Activated naive CD8-positive, alpha-beta T cell treated with anti-CD3 and anti-CD28 coated beads, Interleukin-2, amount 50 U/mL, for 24 hours (primary cell): ENCODE measurements at regions not wholly inside any gene's neighbourhood (a gene's known extent, or its start where the extent isn't known, plus 50 kb on each side); places are given as distances from the start of the nearest gene placed in this dataset.
A peak's percentile ranks its signal among the peaks of the same experiment; 100 is the strongest.

Experiments
- ATAC-seq: fragments of 150-1000 bp; cut with Tn5 transposase; one replicate; pipeline ENCODE4 v1.10.0; 2021
- DNase-seq: peaks from one replicate; pipeline ENCODE4 v3.0.0; 2021
- H3K27ac Mint-ChIP-seq: one replicate; pipeline ENCODE4 v1.8.0; 2021; ENCODE audit warnings: mild to moderate bottlenecking, mixed read lengths
- H3K27me3 Mint-ChIP-seq: one replicate; pipeline ENCODE4 v1.8.0; 2021; ENCODE audit warnings: mixed read lengths
- H3K36me3 Mint-ChIP-seq: one replicate; pipeline ENCODE4 v1.8.0; 2021; ENCODE audit warnings: low read depth, mixed read lengths
- H3K4me1 Mint-ChIP-seq: one replicate; pipeline ENCODE4 v1.8.0; 2021; ENCODE audit warnings: mixed read lengths
- H3K4me3 Mint-ChIP-seq: one replicate; pipeline ENCODE4 v1.8.0; 2021; ENCODE audit warnings: mild to moderate bottlenecking, moderate library complexity, mixed read lengths
- H3K9me3 Mint-ChIP-seq: one replicate; pipeline ENCODE4 v1.8.0; 2021; ENCODE audit warnings: mixed read lengths

DNA sequence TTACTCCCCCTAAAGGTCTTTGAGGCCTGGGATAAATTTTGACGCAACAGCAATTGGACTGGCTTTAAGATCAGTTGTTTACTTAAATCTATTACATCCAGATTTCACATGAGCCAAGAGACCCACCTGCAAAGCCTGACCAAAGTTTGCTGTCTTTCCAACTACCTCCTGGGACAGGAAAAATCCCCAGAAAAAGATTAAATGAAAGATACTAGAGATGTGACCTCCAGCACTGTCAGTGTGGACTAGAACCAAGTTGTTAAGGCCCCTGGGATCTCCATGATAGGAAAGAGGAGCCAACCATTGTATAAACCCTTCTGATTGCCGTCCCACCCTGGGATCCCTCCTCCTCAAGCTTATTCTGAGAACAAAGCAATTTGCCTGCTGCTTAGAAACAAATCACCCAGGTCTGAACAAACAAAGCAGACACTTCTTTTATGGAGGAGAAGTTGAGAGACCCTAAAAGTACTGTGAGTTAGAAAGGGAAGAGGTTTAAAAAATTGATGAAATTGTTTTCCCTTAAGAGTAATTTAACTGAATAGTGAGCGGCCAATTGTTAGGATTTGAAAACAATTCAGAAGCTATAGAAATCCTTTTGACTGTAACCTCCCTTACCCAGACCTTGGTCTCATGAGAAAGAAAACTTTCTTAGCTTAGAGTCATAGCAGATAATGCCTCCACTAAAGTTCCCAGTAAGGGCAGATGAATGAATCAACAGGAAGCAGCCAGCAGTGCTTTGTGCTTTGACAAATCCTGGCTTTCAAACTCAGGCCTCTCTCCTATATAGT lies 255.2 kb downstream of the TMEM167A start:
- no peak overlapping the region for H3K27ac Mint-ChIP-seq
- no peak for ATAC-seq
- H3K27me3 Mint-ChIP-seq = no peaks in the 10 kb centered on the region
- H3K4me3 Mint-ChIP-seq = no peak overlapping the region
- peaks cover 16% of the 10 kb centered on the region for H3K4me1 Mint-ChIP-seq
- H3K9me3 Mint-ChIP-seq = no peaks in the 10 kb centered on the region
- H3K36me3 Mint-ChIP-seq = no peaks in the 10 kb centered on the region
- DNase-seq = no peak

GRCh38 chr5:82820961-82821845 lies 256.0 kb downstream of the TMEM167A start:
- H3K27me3 Mint-ChIP-seq = no peaks in the 10 kb centered on the region
- H3K36me3 Mint-ChIP-seq = no peaks in the 10 kb centered on the region
- DNase-seq (no peak), ATAC-seq (no peak)
- H3K4me1 Mint-ChIP-seq = peaks cover 16% of the 10 kb centered on the region
- peak overlapping the region; percentile 12 for H3K27ac Mint-ChIP-seq
- no peaks in the 10 kb centered on the region for H3K9me3 Mint-ChIP-seq
- no peak overlapping the region for H3K4me3 Mint-ChIP-seq

- Mint-ChIP-seq H3K36me3 (no peaks in the 10 kb centered on the region), H3K4me1 (peaks cover 16% of the 10 kb centered on the region), H3K9me3 (no peaks in the 10 kb centered on the region), H3K27ac (no peak overlapping the region), H3K27me3 (no peaks in the 10 kb centered on the region), H3K4me3 (no peak overlapping the region)
- DNase-seq = no peak
- no peak for ATAC-seq
Measured at GRCh38 chr5:82820188-82820587, 257.0 kb downstream of the TMEM167A start.

GRCh38 chr5:82817897-82818676 lies 259.1 kb downstream of the TMEM167A start:
- H3K36me3 Mint-ChIP-seq = no peaks in the 10 kb centered on the region
- H3K4me3 Mint-ChIP-seq = no peak overlapping the region
- ATAC-seq = peak; percentile 28
- no peak for DNase-seq
- H3K4me1 Mint-ChIP-seq = peaks cover 16% of the 10 kb centered on the region
- no peaks in the 10 kb centered on the region for H3K9me3 Mint-ChIP-seq
- H3K27me3 Mint-ChIP-seq = no peaks in the 10 kb centered on the region
- H3K27ac Mint-ChIP-seq = no peak overlapping the region

DNA sequence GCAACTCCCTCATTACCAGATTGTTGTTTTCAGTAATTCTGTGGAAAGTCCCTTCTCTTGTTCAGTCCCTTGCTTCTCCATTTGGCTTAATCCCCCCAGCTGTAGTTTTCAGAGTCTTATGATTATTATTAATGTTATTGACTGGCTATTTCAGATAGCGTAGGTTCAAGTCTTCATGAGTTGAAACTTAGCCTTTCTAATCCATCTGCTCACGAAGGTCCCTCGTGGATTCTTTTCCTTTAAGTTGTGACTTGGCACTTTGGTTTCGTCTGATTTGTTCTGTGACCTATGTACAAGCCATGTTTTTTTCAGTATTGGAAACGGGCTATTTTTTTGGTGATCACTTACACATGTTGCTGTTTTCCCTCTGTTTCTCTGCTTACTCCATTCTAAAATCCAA lies 260.3 kb downstream of the TMEM167A start:
- no peaks in the 10 kb centered on the region for H3K27me3 Mint-ChIP-seq
- no peaks in the 10 kb centered on the region for H3K36me3 Mint-ChIP-seq
- H3K27ac Mint-ChIP-seq = no peak overlapping the region
- no peak overlapping the region for H3K4me3 Mint-ChIP-seq
- H3K4me1 Mint-ChIP-seq = peaks cover 16% of the 10 kb centered on the region
- H3K9me3 Mint-ChIP-seq = no peaks in the 10 kb centered on the region
- ATAC-seq (no peak), DNase-seq (no peak)

DNA sequence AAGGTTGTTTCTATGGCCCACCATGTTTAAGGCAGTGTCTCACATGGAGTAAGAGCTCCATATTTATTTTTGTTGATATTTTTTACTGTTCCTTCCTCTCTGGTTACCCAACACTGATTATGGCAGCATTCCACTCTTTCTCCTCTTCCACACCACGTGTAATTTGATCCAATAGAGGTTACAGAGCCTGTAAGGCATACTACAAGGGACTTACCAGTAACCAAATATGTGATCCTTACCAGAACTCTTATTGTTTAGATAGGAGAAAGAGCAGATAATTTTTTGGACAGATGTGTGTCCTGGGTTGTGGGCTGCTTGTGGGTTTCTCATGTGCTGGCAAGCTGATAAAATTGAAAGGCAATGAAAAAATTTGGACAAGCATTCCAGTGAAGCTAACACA lies 261.3 kb downstream of the TMEM167A start:
- H3K27ac Mint-ChIP-seq = no peak overlapping the region
- H3K36me3 Mint-ChIP-seq = no peaks in the 10 kb centered on the region
- ATAC-seq (no peak), DNase-seq (no peak)
- peaks cover 9% of the 10 kb centered on the region for H3K4me1 Mint-ChIP-seq
- no peaks in the 10 kb centered on the region for H3K27me3 Mint-ChIP-seq
- no peaks in the 10 kb centered on the region for H3K9me3 Mint-ChIP-seq
- no peak overlapping the region for H3K4me3 Mint-ChIP-seq

DNA sequence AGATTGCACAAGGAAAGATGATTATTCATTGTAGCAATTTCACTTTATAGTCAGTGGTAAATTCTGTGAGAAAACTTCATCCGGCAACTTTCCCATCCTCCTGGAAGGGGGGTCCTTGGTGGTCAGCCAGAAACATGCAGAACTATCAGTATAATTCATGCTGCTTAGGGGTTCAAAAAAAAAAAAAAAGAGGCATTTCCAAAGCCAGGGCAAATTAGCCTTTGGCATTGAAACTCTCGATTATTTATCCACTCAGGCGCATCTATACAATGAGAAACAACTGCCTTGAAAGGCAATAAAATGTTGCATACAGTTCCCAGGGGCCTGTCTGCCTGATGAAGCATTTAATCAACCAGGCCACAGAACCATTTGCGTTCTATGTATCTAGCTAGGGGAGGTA lies 263.3 kb downstream of the TMEM167A start:
- ATAC-seq (no peak), DNase-seq (no peak)
- H3K4me1 Mint-ChIP-seq = peaks cover 4% of the 10 kb centered on the region
- no peaks in the 10 kb centered on the region for H3K9me3 Mint-ChIP-seq
- no peaks in the 10 kb centered on the region for H3K36me3 Mint-ChIP-seq
- no peak overlapping the region for H3K27ac Mint-ChIP-seq
- no peaks in the 10 kb centered on the region for H3K27me3 Mint-ChIP-seq
- no peak overlapping the region for H3K4me3 Mint-ChIP-seq

- no peaks in the 10 kb centered on the region for H3K4me1 Mint-ChIP-seq
- H3K27me3 Mint-ChIP-seq = no peaks in the 10 kb centered on the region
- no peaks in the 10 kb centered on the region for H3K9me3 Mint-ChIP-seq
- DNase-seq = no peak
- no peaks in the 10 kb centered on the region for H3K36me3 Mint-ChIP-seq
- H3K4me3 Mint-ChIP-seq = no peak overlapping the region
- no peak overlapping the region for H3K27ac Mint-ChIP-seq
- no peak for ATAC-seq
Measured at GRCh38 chr5:82812575-82812974, 264.6 kb downstream of the TMEM167A start.

- Mint-ChIP-seq H3K4me1 (no peaks in the 10 kb centered on the region), H3K27me3 (no peaks in the 10 kb centered on the region), H3K4me3 (no peak overlapping the region), H3K36me3 (no peaks in the 10 kb centered on the region), H3K27ac (no peak overlapping the region), H3K9me3 (no peaks in the 10 kb centered on the region)
- no peak for ATAC-seq
- no peak for DNase-seq
Measured at GRCh38 chr5:82811490-82811889, 265.7 kb downstream of the TMEM167A start.

GRCh38 chr5:82809420-82810143 lies 267.6 kb downstream of the TMEM167A start:
- no peaks in the 10 kb centered on the region for H3K4me1 Mint-ChIP-seq
- no peaks in the 10 kb centered on the region for H3K9me3 Mint-ChIP-seq
- DNase-seq (no peak), ATAC-seq (no peak)
- no peaks in the 10 kb centered on the region for H3K27me3 Mint-ChIP-seq
- H3K36me3 Mint-ChIP-seq = no peaks in the 10 kb centered on the region
- no peak overlapping the region for H3K4me3 Mint-ChIP-seq
- no peak overlapping the region for H3K27ac Mint-ChIP-seq

DNA sequence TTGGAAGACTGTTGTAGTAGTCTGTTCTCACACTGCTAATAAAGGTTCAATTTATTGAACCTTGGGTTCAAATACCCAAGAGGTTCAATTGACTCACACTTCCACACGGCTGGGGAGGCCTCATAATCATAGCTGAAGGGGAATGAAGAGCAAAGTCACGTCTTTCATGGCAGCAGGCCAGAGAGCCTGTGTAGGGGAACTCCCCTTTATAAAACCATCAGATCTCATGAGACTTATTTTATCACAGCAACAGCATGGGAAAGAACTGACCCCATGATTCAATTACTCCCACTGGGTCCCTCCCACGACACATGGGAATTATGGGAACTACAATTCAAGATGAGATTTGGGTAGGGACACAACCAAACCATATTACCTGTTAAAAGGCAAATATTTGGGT lies 268.2 kb downstream of the TMEM167A start:
- H3K36me3 Mint-ChIP-seq = no peaks in the 10 kb centered on the region
- H3K27me3 Mint-ChIP-seq = no peaks in the 10 kb centered on the region
- ATAC-seq (no peak), DNase-seq (no peak)
- no peaks in the 10 kb centered on the region for H3K9me3 Mint-ChIP-seq
- no peak overlapping the region for H3K4me3 Mint-ChIP-seq
- H3K4me1 Mint-ChIP-seq = peaks cover 3% of the 10 kb centered on the region
- H3K27ac Mint-ChIP-seq = no peak overlapping the region

DNA sequence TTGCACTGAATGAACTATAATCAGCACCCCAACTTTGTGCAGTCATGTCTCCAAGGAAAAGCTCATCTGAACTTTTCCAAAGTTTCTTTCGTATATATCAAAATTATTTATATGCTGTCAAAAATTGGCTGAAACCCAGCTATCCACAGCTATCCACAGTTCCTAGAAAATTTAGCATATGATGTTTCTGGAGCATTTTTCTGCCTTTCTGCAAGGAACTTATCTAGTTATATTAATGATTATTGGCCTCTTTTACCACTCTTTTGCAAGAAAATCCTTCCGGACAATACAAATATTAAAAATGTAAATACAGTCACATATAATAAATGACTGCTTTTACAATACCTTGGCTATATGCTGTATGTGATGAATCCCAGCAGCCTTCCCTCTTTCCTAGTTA lies 270.2 kb downstream of the TMEM167A start:
- no peaks in the 10 kb centered on the region for H3K9me3 Mint-ChIP-seq
- ATAC-seq = no peak

DNA sequence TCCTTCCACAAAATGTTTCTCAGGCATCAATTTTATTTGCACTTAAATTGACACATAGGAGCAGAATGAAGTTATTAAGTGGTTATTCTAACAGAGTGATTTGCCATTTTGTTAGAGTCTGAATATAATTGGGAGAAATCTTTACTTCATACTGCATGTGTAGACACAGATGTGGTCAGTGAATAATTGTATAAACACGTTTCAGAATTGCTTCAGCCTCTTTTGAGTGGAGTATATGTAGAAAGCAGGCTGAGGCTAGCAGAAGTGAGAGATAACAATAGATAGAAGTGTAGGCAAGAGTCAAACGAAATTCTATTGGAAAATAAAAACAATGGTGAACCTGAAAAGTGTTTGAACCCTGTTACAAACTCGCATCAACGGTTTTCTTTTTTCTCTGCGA lies 270.7 kb downstream of the TMEM167A start:
- Mint-ChIP-seq H3K4me1 (peaks cover 3% of the 10 kb centered on the region), H3K4me3 (no peak overlapping the region), H3K27me3 (no peaks in the 10 kb centered on the region), H3K27ac (no peak overlapping the region), H3K9me3 (no peaks in the 10 kb centered on the region), H3K36me3 (no peaks in the 10 kb centered on the region)
- ATAC-seq (no peak), DNase-seq (no peak)

More for the DNA sequence above, 270.2 kb downstream of the TMEM167A start:
- Mint-ChIP-seq H3K4me1 (peaks cover 3% of the 10 kb centered on the region), H3K4me3 (no peak overlapping the region), H3K27ac (no peak overlapping the region), H3K36me3 (no peaks in the 10 kb centered on the region), H3K27me3 (no peaks in the 10 kb centered on the region)
- no peak for DNase-seq

DNA sequence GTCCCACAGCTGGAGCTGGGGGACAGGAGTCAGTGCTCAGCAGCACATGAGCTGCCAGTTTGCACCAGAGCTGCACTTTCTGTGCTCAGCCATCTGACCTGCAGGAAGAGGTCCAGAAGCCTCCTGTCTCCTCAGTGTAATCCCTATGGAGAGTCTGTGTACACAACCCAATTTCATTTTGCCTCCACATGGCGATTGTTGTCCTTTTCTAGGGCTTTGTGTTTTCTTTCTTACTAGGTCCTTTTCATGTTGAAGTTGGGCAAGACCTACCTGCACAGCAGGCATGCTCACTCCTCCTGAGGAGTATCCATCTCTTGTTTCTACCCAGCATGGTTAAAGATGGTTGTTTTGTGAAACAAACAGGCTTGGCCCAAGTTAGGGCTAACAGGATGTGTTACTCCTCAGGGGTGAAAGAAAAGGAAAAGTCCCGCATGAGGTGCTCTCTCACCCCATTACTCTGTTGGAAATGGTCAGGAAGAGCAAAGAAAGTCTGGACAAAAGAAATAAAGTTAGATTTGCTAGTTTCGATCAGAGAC lies 273.0 kb downstream of the TMEM167A start:
- no peak for DNase-seq
- peaks cover 3% of the 10 kb centered on the region for H3K4me1 Mint-ChIP-seq
- H3K9me3 Mint-ChIP-seq = no peaks in the 10 kb centered on the region
- no peak overlapping the region for H3K27ac Mint-ChIP-seq
- no peak for ATAC-seq
- no peaks in the 10 kb centered on the region for H3K27me3 Mint-ChIP-seq
- H3K4me3 Mint-ChIP-seq = no peak overlapping the region
- H3K36me3 Mint-ChIP-seq = no peaks in the 10 kb centered on the region
